Keratinocyte (primary cell): ENCODE measurements at regions not wholly inside any gene's neighbourhood (a gene's known extent, or its start where the extent isn't known, plus 50 kb on each side); places are given as distances from the start of the nearest gene placed in this dataset.

ENCODE experiments used
- EZH2 ChIP-seq: IDR thresholded peaks from one replicate; pipeline ENCODE4 v1.6.1; 2012; ENCODE audit warnings: inconsistent platforms, mild to moderate bottlenecking, low read length, moderate library complexity
- TF ChIP-seq, protein P1 (sequence below), 3 experiments: IDR thresholded peaks in 1 of 3; conservative IDR thresholded peaks in 1 of 3; optimal IDR thresholded peaks in 1 of 3; 2 replicates in 2 of 3; 3 replicates in 1 of 3; pipeline versions ENCODE3 to v1.5.1; 2011; ENCODE audit warnings: low read length in 3 of 3, mild to moderate bottlenecking in 3 of 3, moderate library complexity in 2 of 3, control low read depth in 1 of 3, inconsistent platforms in 1 of 3; ENCODE audit not compliant: insufficient read depth in 2 of 3; ENCODE audit errors: extremely low read depth in 1 of 3

DNA sequence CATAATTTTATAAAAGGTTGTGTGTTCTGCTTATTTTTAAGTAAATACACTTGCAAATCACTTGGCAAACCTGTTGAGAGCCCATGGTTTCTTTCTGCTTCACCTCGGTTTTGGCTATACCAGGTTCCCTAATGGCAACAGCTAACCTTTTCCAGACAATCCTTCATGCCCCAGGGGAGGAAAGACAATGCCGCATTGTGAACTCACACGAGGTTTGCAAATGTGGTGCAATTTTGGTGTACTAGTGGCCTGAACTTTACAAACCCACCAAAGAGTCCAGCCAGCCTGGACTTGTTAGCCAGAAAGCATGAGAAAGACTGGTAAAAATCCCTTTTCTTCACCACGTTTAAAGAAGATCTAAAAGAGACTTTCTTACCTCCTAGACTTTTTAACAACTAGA lies 84.8 kb upstream of the SOX4 start:
- TF ChIP-seq, protein P1, sequence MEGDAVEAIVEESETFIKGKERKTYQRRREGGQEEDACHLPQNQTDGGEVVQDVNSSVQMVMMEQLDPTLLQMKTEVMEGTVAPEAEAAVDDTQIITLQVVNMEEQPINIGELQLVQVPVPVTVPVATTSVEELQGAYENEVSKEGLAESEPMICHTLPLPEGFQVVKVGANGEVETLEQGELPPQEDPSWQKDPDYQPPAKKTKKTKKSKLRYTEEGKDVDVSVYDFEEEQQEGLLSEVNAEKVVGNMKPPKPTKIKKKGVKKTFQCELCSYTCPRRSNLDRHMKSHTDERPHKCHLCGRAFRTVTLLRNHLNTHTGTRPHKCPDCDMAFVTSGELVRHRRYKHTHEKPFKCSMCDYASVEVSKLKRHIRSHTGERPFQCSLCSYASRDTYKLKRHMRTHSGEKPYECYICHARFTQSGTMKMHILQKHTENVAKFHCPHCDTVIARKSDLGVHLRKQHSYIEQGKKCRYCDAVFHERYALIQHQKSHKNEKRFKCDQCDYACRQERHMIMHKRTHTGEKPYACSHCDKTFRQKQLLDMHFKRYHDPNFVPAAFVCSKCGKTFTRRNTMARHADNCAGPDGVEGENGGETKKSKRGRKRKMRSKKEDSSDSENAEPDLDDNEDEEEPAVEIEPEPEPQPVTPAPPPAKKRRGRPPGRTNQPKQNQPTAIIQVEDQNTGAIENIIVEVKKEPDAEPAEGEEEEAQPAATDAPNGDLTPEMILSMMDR (optimal IDR thresholded peaks at IDR 0.05 in 1 of 3, IDR thresholded peaks at IDR 0.05 in 1 of 3, conservative IDR thresholded peaks at IDR 0.05 in 1 of 3; ENCODE audit: extremely low read depth in 1 of 3, insufficient read depth in 2 of 3, low read length in 3 of 3): no peak
- TF ChIP-seq EZH2: no peak
